ENCODE measurements at regions not wholly inside any gene's neighbourhood (a gene's known extent, or its start where the extent isn't known, plus 50 kb on each side); places are given as distances from the start of the nearest gene placed in this dataset.
A peak's percentile ranks its signal among the peaks of the same experiment; 100 is the strongest.

DNA sequence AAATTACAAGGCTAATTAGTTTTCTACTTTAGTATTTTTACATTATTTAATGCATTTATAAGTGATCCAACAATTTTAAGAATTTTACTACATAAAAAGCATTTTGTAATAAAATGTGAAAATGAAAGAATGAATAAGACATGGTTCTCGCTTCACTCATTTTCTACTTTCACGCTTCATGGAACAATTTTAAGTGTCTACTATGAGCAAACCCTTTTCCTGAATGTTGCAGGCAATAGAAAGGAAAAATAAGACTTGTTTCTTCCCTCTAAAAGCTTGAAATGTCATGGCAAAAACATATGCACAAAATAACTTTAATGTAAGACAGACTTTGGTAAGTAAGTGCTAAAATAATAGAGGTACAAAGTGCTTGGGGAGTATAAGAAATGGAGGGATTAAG is 205.7 kb upstream of the HMGA2 start:
- no peaks in the 10 kb centered on the region for H3K36me3 Mint-ChIP-seq
- no peaks in the 10 kb centered on the region for H3K27me3 Mint-ChIP-seq (ENCODE audit: low read depth)
- H3K9me3 Mint-ChIP-seq: peaks cover 4% of the 10 kb centered on the region
- no peak overlapping the region for H3K4me3 Mint-ChIP-seq
- peaks cover 36% of the 10 kb centered on the region for H3K4me1 Mint-ChIP-seq
- TF ChIP-seq, protein P1, sequence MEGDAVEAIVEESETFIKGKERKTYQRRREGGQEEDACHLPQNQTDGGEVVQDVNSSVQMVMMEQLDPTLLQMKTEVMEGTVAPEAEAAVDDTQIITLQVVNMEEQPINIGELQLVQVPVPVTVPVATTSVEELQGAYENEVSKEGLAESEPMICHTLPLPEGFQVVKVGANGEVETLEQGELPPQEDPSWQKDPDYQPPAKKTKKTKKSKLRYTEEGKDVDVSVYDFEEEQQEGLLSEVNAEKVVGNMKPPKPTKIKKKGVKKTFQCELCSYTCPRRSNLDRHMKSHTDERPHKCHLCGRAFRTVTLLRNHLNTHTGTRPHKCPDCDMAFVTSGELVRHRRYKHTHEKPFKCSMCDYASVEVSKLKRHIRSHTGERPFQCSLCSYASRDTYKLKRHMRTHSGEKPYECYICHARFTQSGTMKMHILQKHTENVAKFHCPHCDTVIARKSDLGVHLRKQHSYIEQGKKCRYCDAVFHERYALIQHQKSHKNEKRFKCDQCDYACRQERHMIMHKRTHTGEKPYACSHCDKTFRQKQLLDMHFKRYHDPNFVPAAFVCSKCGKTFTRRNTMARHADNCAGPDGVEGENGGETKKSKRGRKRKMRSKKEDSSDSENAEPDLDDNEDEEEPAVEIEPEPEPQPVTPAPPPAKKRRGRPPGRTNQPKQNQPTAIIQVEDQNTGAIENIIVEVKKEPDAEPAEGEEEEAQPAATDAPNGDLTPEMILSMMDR (IDR thresholded peaks at IDR 0.05; ENCODE audit: unreplicated experiment): no peak
- H3K27ac Mint-ChIP-seq: peak overlapping the region; percentile 64
- DNase-seq (ENCODE audit: low spot score in 2 of 2, unreplicated experiment in 2 of 2): no peak

DNA sequence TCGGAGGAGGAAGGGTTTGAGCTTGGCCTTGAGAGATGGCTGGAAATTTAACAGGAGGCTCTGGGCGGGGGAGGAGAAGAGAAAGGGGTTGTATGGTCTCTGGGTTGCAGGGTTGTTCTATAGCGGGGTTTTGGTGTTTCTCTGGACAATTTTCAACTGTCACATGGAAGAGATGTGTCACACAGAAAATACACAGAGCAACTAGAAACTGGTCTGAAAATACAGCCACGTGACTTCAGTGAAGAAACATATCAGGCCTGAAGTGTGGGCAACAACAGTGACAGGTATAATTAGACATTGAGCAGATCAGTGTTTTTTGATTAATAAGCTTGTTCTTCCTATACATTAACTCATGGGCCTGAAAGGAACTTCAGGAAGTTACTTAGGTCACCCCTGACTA is 205.3 kb upstream of the HMGA2 start:
- peak overlapping the region; percentile 64 for H3K27ac Mint-ChIP-seq
- DNase-seq (ENCODE audit: low spot score in 2 of 2, unreplicated experiment in 2 of 2): no peak
- TF ChIP-seq, protein P1 (IDR thresholded peaks at IDR 0.05; ENCODE audit: unreplicated experiment): no peak

DNA sequence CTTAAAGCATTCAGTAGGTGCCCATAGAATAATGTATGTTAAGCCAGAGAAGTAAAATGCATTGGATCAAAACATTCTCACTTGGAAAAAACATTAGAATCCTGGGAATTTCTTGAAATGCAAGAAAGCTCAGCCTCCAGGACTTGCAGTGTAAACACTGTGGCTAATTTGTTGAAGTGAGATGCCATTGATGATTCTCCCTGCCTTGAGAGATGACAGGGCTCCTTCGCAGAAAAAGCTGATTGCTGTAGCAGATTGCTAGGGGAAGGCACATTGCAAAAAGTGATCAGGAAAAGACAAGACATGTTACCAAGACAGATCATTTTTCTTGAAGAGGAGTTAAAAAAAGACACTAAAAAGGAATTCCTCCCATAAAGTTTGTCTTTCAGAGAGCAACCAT is 204.2 kb upstream of the HMGA2 start:
- H3K4me3 Mint-ChIP-seq: no peak overlapping the region
- H3K36me3 Mint-ChIP-seq: no peaks in the 10 kb centered on the region
- DNase-seq (ENCODE audit: low spot score in 2 of 2, unreplicated experiment in 2 of 2): no peak
- H3K27ac Mint-ChIP-seq: peak overlapping the region; percentile 31
- H3K27me3 Mint-ChIP-seq (ENCODE audit: low read depth): no peaks in the 10 kb centered on the region
- peaks cover 4% of the 10 kb centered on the region for H3K9me3 Mint-ChIP-seq
- TF ChIP-seq, protein P1 (IDR thresholded peaks at IDR 0.05; ENCODE audit: unreplicated experiment): no peak
- H3K4me1 Mint-ChIP-seq: peaks cover 35% of the 10 kb centered on the region

More for the DNA sequence above, 205.3 kb upstream of the HMGA2 start:
- Mint-ChIP-seq H3K4me1 (peaks cover 36% of the 10 kb centered on the region), H3K27me3 (ENCODE audit: low read depth) (no peaks in the 10 kb centered on the region), H3K4me3 (no peak overlapping the region), H3K9me3 (peaks cover 4% of the 10 kb centered on the region), H3K36me3 (no peaks in the 10 kb centered on the region)

GRCh38 chr12:65622056-65622455 is 202.2 kb upstream of the HMGA2 start:
- DNase-seq (ENCODE audit: low spot score in 2 of 2, unreplicated experiment in 2 of 2): no peak
- Mint-ChIP-seq H3K27ac (no peak overlapping the region), H3K4me1 (peaks cover 31% of the 10 kb centered on the region), H3K4me3 (no peak overlapping the region), H3K27me3 (ENCODE audit: low read depth) (no peaks in the 10 kb centered on the region), H3K36me3 (no peaks in the 10 kb centered on the region), H3K9me3 (peaks cover 4% of the 10 kb centered on the region)
- TF ChIP-seq, protein P1 (IDR thresholded peaks at IDR 0.05; ENCODE audit: unreplicated experiment): no peak

- Mint-ChIP-seq H3K4me3 (no peak overlapping the region), H3K4me1 (peaks cover 27% of the 10 kb centered on the region), H3K27me3 (ENCODE audit: low read depth) (no peaks in the 10 kb centered on the region), H3K36me3 (no peaks in the 10 kb centered on the region), H3K9me3 (peaks cover 4% of the 10 kb centered on the region), H3K27ac (no peak overlapping the region)
- TF ChIP-seq, protein P1 (IDR thresholded peaks at IDR 0.05; ENCODE audit: unreplicated experiment): no peak
- DNase-seq (ENCODE audit: low spot score in 2 of 2, unreplicated experiment in 2 of 2): no peak
These were observed 200.8 kb upstream of the HMGA2 start for GRCh38 chr12:65623507-65623906.

GRCh38 chr12:65624554-65625086 is 199.7 kb upstream of the HMGA2 start:
- Mint-ChIP-seq H3K27me3 (ENCODE audit: low read depth) (no peaks in the 10 kb centered on the region), H3K27ac (no peak overlapping the region), H3K4me3 (no peak overlapping the region), H3K4me1 (peaks cover 26% of the 10 kb centered on the region), H3K36me3 (no peaks in the 10 kb centered on the region), H3K9me3 (peaks cover 4% of the 10 kb centered on the region)
- TF ChIP-seq, protein P1 (IDR thresholded peaks at IDR 0.05; ENCODE audit: unreplicated experiment): no peak
- DNase-seq (ENCODE audit: low spot score in 2 of 2, unreplicated experiment in 2 of 2): no peak

Data from mesothelial cell of epicardium (in vitro differentiated cells).